GM18868 (cell line): ENCODE measurements at regions not wholly inside any gene's neighbourhood (a gene's known extent, or its start where the extent isn't known, plus 50 kb on each side); places are given as distances from the start of the nearest gene placed in this dataset.
"Not testable (repeated sequence)": the region's sequence is repeated elsewhere in the genome, so short reads cannot be mapped to it uniquely, and the experiment has no call there.

Experiments
- ATAC-seq: cut with Tn5 transposase; IDR thresholded peaks from one replicate; pipeline ENCODE4 v1.9.1; 2021; ENCODE audit warnings: mild to moderate bottlenecking, moderate library complexity; ENCODE audit not compliant: unreplicated experiment

GRCh38 chr18:79595876-79596374, 83.7 kb upstream of the CTDP1 start:
- no peak for ATAC-seq

GRCh38 chr18:79596446-79597175, 83.0 kb upstream of the CTDP1 start:
- ATAC-seq: no peak

- ATAC-seq: no peak
Observed at GRCh38 chr18:79597176-79597830, 82.3 kb upstream of the CTDP1 start.

- ATAC-seq: no peak
Observed at GRCh38 chr18:79597831-79598632, 81.6 kb upstream of the CTDP1 start.

- no peak for ATAC-seq
Observed at GRCh38 chr18:79598633-79599175, 80.9 kb upstream of the CTDP1 start.

- no peak for ATAC-seq
Observed at GRCh38 chr18:79599441-79599931, 80.1 kb upstream of the CTDP1 start.

GRCh38 chr18:79600141-79600540, 79.5 kb upstream of the CTDP1 start:
- no peak for ATAC-seq

GRCh38 chr18:79600596-79600995, 79.0 kb upstream of the CTDP1 start:
- ATAC-seq: no peak

GRCh38 chr18:79601234-79601633, 78.4 kb upstream of the CTDP1 start:
- no peak for ATAC-seq

GRCh38 chr18:79603321-79604204, 76.0 kb upstream of the CTDP1 start:
- no peak for ATAC-seq

GRCh38 chr18:79604205-79604912, 75.2 kb upstream of the CTDP1 start:
- no peak for ATAC-seq

GRCh38 chr18:79604913-79605880, 74.4 kb upstream of the CTDP1 start:
- ATAC-seq: no peak

GRCh38 chr18:79606071-79606470, 73.5 kb upstream of the CTDP1 start:
- ATAC-seq: not testable (repeated sequence)

- no peak for ATAC-seq
Observed at GRCh38 chr18:79606621-79607331, 72.8 kb upstream of the CTDP1 start.

- no peak for ATAC-seq
Observed at GRCh38 chr18:79607361-79607952, 72.1 kb upstream of the CTDP1 start.

- ATAC-seq: no peak
Observed at GRCh38 chr18:79608069-79608468, 71.5 kb upstream of the CTDP1 start.

- no peak for ATAC-seq
Observed at GRCh38 chr18:79608535-79608934, 71.1 kb upstream of the CTDP1 start.
